ENCODE measurements at regions not wholly inside any gene's neighbourhood (a gene's known extent, or its start where the extent isn't known, plus 50 kb on each side); places are given as distances from the start of the nearest gene placed in this dataset.
A peak's percentile ranks its signal among the peaks of the same experiment; 100 is the strongest.
"Not testable (repeated sequence)": the region's sequence is repeated elsewhere in the genome, so short reads cannot be mapped to it uniquely, and the experiment has no call there.

- no peak for DNase-seq
Observed at GRCh38 chrX:136975684-136976470, 57.9 kb downstream of the GPR101 start.

GRCh38 chrX:136967966-136968365 lies 65.8 kb downstream of the GPR101 start:
- no peak for DNase-seq

GRCh38 chrX:136963973-136964372 lies 69.8 kb downstream of the GPR101 start:
- no peak for DNase-seq

- no peak for DNase-seq
Observed at GRCh38 chrX:136961594-136962135, 72.1 kb downstream of the GPR101 start.

- no peak for DNase-seq
Observed at GRCh38 chrX:136954930-136955329, 74.4 kb upstream of the RBMX start.

- DNase-seq, result peak; percentile 82
Observed at GRCh38 chrX:136953867-136954787, 73.6 kb upstream of the RBMX start.

GRCh38 chrX:136950211-136950610 lies 69.7 kb upstream of the RBMX start:
- DNase-seq, result no peak

- DNase-seq, result no peak
Observed at GRCh38 chrX:136941396-136942337, 61.1 kb upstream of the RBMX start.

GRCh38 chrX:136936183-136936549 lies 55.6 kb upstream of the RBMX start:
- DNase-seq, result no peak

GRCh38 chrX:136935533-136936182 lies 55.1 kb upstream of the RBMX start:
- DNase-seq, result peak; percentile 68

- not testable (repeated sequence) for DNase-seq
Observed at GRCh38 chrX:136934652-136935051, 54.1 kb upstream of the RBMX start.

GRCh38 chrX:136933611-136934145 lies 53.2 kb upstream of the RBMX start:
- DNase-seq, result no peak

- no peak for DNase-seq
Observed at GRCh38 chrX:136931661-136932060, 51.1 kb upstream of the RBMX start.

All from activated effector memory CD4-positive, alpha-beta T cell treated with anti-CD3 and anti-CD28 coated beads, Interleukin-2, amount 50 U/mL, for 16 hours (primary cell).